Body of pancreas (tissue), 4 donors: ENCODE measurements at regions not wholly inside any gene's neighbourhood (a gene's known extent, or its start where the extent isn't known, plus 50 kb on each side); places are given as distances from the start of the nearest gene placed in this dataset.
A peak's percentile ranks its signal among the peaks of the same experiment; 100 is the strongest.

ENCODE experiments used
- ATAC-seq: fragments of 150-250 bp; one replicate; pipeline ENCODE4 v1.9.1; 2016
- DNase-seq, 4 donors: peaks; one replicate each; pipeline ENCODE4 v3.0.0-alpha.2; 2019
- H3K27ac ChIP-seq, 4 donors: fragments of 200-600 bp; sonication (generic); 1 replicate in 3 of 4; 2 replicates in 1 of 4; pipeline versions ENCODE4 v1.5.1 to v1.6.1; 2016 to 2019; ENCODE audit warnings: mild to moderate bottlenecking in 1 of 4, mixed read lengths in 1 of 4, moderate library complexity in 1 of 4
- H3K27me3 ChIP-seq, 2 donors: fragments of 200-600 bp; sonication (generic); one replicate each; pipeline ENCODE4 v1.6.0; 2016; ENCODE audit warnings: mild to moderate bottlenecking in 1 of 2
- H3K36me3 ChIP-seq, 2 donors: fragments of 200-600 bp; sonication (generic); replicated peaks in 1 of 2; 2 replicates each; pipeline ENCODE4 v1.5.1; 2016; ENCODE audit warnings: low read depth in 2 of 2; ENCODE audit not compliant: insufficient read depth in 1 of 2
- H3K4me1 ChIP-seq: fragments of 200-600 bp; sonication (generic); one replicate; pipeline ENCODE4 v1.6.0; 2016
- H3K4me3 ChIP-seq, 2 donors: fragments of 200-600 bp; sonication (generic); 1 replicate in 1 of 2; 2 replicates in 1 of 2; pipeline ENCODE4 v1.5.1; 2016 to 2019
- H3K9me3 ChIP-seq, 3 donors: fragments of 200-600 bp; sonication (generic); 1 replicate in 2 of 3; 2 replicates in 1 of 3; pipeline ENCODE4 v1.5.1; 2016
- POLR2A ChIP-seq, 3 donors: fragments of 450-650 bp; IDR thresholded peaks; one replicate each; pipeline ENCODE4 v1.6.1; 2016; ENCODE audit warnings: antibody characterized with exemption in 3 of 3, mild to moderate bottlenecking in 2 of 3
- WGBS, 2 donors: methylation state at CpG; one replicate each; pipeline ENCODE4 v1.1.5; 2017; 5-methylcytosine and 5-hydroxymethylcytosine counted together
- intact Hi-C: fragments of 100-400 bp; cut with DNase I; formaldehyde crosslinking; loops from one replicate; pipeline ENCODE4 v1.15.1; 2023
- TF ChIP-seq, protein P1 (sequence below), 7 experiments: fragments of 450-650 bp in 4 of 7; fragments of 200-600 bp in 3 of 7; sonication (generic) in 3 of 7; IDR thresholded peaks; one replicate each; pipeline ENCODE4 v1.5.1; 2016 to 2019; ENCODE audit warnings: antibody characterized with exemption in 7 of 7

DNA sequence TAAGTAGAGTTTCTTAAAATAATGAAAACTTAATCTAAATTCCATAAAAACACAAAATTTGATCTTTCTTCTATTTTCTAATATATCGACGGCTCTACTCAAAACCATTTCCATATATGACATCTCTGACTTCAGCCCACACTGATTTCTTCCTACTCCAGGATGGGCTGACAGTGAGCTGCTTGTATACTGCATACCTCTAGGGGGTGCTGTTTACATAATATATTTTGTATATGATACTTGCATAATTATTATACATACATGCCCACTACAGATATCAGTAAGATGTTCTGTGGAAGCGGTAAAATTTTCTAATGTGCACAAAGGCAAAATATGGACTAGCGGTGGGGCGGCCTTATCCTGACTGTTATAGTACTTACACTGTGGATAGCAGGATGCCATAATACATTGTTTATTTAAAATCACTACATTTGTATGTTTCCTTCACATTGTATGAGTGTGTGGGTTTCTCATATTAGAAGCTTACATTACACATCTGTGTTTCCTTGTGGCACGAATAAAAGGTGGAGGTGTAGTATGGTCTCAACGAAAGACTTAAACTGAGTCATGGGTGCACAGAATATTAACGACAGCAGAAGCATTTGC is 66.1 kb upstream of the NXPH2 start:
- DNase-seq = no peak
- ATAC-seq = peak; percentile 52
- no peaks in the 10 kb centered on the region for H3K9me3 ChIP-seq
- WGBS, 2 donors = 52 to 53% methylated on average over 8 of the region's 8 CpGs
- H3K36me3 ChIP-seq = no peaks in the 10 kb centered on the region
- intact Hi-C loops = no loop called here
- H3K27ac ChIP-seq = no peak overlapping the region
- no peak for TF ChIP-seq POLR2A (IDR thresholded peaks at IDR 0.05)
- TF ChIP-seq, protein P1, sequence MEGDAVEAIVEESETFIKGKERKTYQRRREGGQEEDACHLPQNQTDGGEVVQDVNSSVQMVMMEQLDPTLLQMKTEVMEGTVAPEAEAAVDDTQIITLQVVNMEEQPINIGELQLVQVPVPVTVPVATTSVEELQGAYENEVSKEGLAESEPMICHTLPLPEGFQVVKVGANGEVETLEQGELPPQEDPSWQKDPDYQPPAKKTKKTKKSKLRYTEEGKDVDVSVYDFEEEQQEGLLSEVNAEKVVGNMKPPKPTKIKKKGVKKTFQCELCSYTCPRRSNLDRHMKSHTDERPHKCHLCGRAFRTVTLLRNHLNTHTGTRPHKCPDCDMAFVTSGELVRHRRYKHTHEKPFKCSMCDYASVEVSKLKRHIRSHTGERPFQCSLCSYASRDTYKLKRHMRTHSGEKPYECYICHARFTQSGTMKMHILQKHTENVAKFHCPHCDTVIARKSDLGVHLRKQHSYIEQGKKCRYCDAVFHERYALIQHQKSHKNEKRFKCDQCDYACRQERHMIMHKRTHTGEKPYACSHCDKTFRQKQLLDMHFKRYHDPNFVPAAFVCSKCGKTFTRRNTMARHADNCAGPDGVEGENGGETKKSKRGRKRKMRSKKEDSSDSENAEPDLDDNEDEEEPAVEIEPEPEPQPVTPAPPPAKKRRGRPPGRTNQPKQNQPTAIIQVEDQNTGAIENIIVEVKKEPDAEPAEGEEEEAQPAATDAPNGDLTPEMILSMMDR (IDR thresholded peaks at IDR 0.05) = peak in 6 of 7 experiments; percentile 42 to 59 (median 44)
- H3K27me3 ChIP-seq = no peaks in the 10 kb centered on the region
- no peaks in the 10 kb centered on the region for H3K4me1 ChIP-seq
- H3K4me3 ChIP-seq = no peak overlapping the region

DNA sequence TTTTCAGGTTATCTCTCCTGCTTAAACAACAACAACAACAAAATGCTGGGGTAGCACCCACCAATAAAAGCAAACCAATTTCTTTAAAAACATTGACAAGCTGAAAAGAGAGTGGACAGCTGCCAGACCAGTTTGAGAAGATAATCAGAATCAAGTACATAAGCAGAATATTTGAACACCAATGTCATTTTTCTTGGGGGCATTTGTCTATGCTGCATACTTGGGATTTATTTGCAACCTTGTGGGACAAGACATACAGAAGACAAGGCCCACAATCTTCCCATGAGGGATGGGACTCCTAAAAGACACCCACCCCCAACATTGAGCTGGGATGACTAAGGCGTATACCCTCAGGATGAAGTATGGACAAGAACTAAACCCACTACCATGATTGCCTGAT is 62.2 kb upstream of the NXPH2 start:
- Histone ChIP-seq H3K4me1 (no peaks in the 10 kb centered on the region), H3K4me3 (no peak overlapping the region), H3K9me3 (no peaks in the 10 kb centered on the region), H3K27ac (no peak overlapping the region), H3K27me3 (no peaks in the 10 kb centered on the region), H3K36me3 (no peaks in the 10 kb centered on the region)
- no peak for DNase-seq
- ATAC-seq = no peak
- WGBS, 2 donors = 85 to 86% methylated on average over 1 of the region's 1 CpG
- TF ChIP-seq POLR2A (IDR thresholded peaks at IDR 0.05) = no peak
- TF ChIP-seq, protein P1 (IDR thresholded peaks at IDR 0.05) = no peak
- intact Hi-C loops = no loop called here

DNA sequence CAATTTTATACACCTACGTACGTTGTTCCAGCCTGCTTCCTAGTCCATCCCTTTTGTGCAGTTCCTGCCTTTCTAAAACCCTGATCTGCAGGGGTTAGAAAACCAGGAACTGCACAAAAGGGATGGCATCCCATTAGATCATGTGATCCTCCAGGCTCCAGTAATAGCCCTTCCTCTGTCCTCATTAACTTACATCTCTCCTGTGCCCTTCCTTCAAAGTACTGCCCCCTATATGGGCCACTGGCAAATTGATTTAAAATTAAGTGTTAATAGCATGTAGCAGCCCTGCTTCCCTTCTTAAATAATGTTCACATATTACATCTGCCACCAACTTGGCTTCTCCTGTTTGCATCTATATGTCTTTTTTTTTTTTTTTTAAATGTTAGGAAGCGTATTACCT is 61.3 kb upstream of the NXPH2 start:
- ATAC-seq (no peak), DNase-seq (no peak)
- no peaks in the 10 kb centered on the region for H3K36me3 ChIP-seq
- no peak for TF ChIP-seq POLR2A (IDR thresholded peaks at IDR 0.05)
- TF ChIP-seq, protein P1 (IDR thresholded peaks at IDR 0.05) = no peak
- no peaks in the 10 kb centered on the region for H3K27me3 ChIP-seq
- no peak overlapping the region for H3K27ac ChIP-seq
- no peaks in the 10 kb centered on the region for H3K4me1 ChIP-seq
- intact Hi-C loops = no loop called here
- no peaks in the 10 kb centered on the region for H3K9me3 ChIP-seq
- no peak overlapping the region for H3K4me3 ChIP-seq
- WGBS, 2 donors = 68 to 92% methylated on average over 3 of the region's 3 CpGs

DNA sequence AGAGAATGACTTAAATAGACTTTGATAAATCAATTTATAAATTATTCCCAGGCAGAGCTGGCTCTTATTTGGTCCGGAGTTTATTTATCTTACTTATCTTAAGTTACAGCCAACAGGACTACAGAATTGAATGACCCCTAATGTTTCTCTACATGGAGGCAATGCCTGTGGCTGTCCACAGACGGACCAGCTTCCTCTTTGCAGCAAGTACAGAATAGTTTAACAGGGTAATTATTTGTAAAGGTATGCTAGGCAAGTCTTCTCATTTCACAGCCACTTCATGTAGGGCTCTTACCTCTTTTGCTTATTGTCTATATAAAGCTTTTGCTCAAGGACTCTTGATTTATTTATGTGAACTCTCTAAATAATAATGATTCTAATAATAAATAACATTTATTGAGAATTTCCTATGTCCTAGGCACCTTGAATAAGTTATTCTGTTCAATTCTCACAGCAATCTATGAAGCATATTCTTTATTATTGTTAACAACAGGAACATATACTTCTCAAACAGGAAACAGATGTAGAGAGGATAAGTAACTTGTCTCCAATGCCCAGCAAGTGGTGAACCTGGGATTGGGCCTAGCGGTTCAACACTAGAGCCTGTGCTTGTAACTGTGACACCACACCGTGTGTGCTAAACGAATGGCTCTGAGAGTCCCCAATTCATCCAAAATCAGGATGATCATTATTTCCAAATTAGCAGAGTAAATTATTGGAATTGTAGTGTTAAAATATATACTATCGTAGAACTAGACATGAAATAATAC is 58.8 kb upstream of the NXPH2 start:
- Histone ChIP-seq H3K27me3 (no peaks in the 10 kb centered on the region), H3K9me3 (no peaks in the 10 kb centered on the region), H3K4me3 (no peak overlapping the region), H3K36me3 (no peaks in the 10 kb centered on the region), H3K27ac (no peak overlapping the region), H3K4me1 (no peaks in the 10 kb centered on the region)
- TF ChIP-seq, protein P1 (IDR thresholded peaks at IDR 0.05) = no peak
- TF ChIP-seq POLR2A (IDR thresholded peaks at IDR 0.05) = no peak
- intact Hi-C loops = no loop called here
- 43 to 50% methylated on average over 6 of the region's 6 CpGs for WGBS, 2 donors
- DNase-seq (no peak), ATAC-seq (no peak)

DNA sequence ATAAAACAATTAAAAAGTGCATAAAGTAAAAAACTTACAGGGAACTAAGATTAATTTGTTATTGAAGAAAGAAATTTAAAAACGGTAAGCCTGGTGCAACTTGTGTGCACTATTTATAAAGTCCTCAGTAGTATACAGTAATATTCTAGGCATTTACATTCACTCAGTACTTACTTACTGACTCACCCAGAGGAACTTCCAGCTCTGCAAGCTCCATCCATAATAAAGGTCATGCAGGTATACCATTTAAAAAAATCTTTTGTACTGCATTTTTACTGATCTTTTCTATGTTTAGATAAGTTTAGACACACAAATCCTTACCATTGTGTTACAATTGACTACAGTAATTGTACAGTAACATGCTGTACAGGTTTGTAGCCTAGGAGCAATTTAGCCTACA is 51.5 kb upstream of the NXPH2 start:
- DNase-seq = no peak
- WGBS, 2 donors = 41 to 58% methylated on average over 1 of the region's 1 CpG
- intact Hi-C loops = no loop called here

More for the DNA sequence above, 51.5 kb upstream of the NXPH2 start:
- TF ChIP-seq POLR2A (IDR thresholded peaks at IDR 0.05) = no peak
- TF ChIP-seq, protein P1 (IDR thresholded peaks at IDR 0.05) = no peak
- Histone ChIP-seq H3K4me3 (no peak overlapping the region), H3K27ac (no peak overlapping the region), H3K9me3 (no peaks in the 10 kb centered on the region), H3K4me1 (no peaks in the 10 kb centered on the region), H3K27me3 (no peaks in the 10 kb centered on the region), H3K36me3 (no peaks in the 10 kb centered on the region)
- ATAC-seq = no peak
